IPS DF 4.7 (cell line): ENCODE measurements at regions not wholly inside any gene's neighbourhood (a gene's known extent, or its start where the extent isn't known, plus 50 kb on each side); places are given as distances from the start of the nearest gene placed in this dataset.
"Not testable (repeated sequence)": the region's sequence is repeated elsewhere in the genome, so short reads cannot be mapped to it uniquely, and the experiment has no call there.

Experiments used
- DNase-seq: peaks from one replicate; pipeline ENCODE4 v3.0.0-alpha.2; 2013; ENCODE audit warnings: low spot score; ENCODE audit errors: extremely low read depth

DNA sequence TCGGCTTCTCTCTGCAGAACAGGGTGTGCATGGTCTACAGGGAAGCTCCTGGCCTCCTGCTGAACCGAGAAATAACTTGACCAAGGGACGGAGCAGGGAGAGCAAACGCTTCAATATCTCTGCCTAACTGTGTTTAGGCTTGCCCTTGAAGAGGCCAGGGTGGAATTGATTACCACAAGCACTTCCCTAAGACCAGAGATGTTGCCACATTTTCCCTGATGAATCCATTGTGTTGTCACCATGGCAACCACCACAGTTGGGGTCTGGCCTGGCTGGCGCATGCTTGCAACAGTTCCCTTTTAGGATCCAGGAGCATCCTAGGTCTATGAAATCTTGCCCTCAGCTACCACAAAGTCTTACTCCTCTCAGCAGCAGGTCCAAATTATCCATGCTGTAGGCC lies 213.5 kb upstream of the SULF2 start:
- DNase-seq: no peak

DNA sequence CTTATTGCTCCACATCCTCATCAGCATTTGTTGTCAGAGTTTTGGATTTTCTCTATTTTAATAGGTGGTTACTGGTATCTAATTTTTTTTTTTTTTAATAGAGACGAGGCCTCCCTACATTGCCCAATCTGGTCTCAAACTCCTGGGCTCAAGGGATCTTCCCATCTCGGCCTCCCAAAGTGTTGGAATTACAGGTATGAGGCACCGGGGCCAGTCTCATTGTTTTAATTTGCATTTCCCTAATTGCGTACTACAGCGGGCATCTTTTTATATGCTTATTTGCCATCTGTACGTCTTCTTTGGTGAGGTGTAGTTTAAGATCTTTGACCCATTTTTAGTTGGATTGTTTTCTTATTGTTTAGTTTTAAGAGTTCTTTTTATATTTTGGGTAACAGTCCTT lies 210.4 kb upstream of the SULF2 start:
- DNase-seq: no peak

DNA sequence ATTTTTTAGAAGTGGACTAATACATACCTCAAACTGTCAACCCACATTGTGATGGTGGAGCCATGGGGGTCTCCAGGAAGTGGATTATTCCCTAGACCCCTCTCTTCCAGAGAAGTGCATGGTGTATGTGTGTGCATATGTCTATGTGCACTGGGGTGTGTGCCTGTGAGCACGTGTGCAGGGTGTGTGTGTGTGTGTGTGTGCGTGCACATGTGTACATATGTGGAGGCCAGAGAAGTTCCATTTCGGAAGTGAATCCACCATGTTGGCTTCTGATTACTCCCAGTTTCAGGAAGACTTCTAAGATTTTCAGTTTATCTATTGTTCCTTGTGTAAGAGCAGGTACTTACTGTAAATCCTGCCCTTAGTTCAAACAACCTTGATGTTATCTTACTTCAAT lies 208.5 kb upstream of the SULF2 start:
- no peak for DNase-seq

DNA sequence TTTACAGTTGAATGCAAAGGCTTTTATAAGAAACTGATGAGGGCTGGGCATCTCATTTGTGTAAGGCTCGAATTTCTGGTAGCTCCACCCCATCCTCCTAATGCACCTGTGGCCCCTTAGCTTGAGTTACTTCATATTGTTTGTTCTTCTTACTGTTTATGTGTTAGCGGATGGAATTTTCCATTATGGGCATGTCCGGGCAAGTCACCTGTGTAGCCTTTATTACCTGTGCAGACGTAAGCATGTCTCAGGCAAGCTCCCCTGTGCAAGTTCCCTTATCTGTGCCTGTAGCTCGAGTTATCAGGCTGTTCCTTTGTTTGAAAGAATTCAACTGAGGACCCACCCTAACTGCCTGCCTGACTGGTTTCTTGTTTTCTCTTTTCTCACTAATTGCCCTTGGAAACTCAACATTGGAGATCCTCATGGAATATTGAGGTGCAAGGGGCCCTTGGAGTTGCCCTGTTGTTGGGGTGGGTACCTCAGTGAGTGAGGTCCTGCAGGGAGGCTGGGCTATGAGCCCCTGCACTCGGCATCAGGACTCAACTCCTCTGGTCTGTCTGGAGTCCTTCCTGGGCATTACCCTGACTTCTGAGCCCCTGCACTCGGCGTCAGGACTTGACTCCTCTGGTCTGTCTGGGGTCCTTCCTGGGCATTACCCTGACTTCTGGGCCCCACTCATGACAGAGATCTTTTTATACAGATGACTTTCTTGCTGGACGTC lies 207.9 kb upstream of the SULF2 start:
- no peak for DNase-seq

DNA sequence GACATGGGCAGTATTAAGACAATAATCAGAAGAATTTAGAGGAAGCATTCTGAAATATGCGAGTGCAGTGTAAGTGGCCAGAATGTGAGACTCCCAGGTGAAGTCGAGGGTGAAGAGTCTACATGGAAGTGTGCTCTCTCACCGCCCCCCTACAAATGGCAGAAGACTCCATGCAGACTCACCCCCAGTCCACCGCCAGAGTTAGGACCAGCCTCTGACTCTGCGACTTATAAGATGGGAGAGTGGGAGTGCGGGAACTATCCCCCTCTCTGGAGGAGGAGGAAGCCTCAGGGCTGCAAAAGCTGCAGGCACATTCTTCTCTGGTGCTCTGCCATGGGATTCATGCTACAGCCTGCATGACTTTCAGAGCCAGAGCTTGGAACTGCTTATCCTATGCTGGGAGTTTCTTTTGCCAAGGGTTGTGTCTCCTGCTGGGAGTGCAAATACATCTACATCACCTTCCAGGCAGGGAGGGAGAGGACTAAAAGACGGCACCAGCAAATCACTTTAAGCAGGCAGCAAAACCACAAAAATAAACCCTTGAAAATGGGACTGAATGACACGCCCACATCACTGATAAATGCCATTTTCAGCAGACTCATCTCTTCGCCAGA lies 206.7 kb upstream of the SULF2 start:
- DNase-seq: no peak

DNA sequence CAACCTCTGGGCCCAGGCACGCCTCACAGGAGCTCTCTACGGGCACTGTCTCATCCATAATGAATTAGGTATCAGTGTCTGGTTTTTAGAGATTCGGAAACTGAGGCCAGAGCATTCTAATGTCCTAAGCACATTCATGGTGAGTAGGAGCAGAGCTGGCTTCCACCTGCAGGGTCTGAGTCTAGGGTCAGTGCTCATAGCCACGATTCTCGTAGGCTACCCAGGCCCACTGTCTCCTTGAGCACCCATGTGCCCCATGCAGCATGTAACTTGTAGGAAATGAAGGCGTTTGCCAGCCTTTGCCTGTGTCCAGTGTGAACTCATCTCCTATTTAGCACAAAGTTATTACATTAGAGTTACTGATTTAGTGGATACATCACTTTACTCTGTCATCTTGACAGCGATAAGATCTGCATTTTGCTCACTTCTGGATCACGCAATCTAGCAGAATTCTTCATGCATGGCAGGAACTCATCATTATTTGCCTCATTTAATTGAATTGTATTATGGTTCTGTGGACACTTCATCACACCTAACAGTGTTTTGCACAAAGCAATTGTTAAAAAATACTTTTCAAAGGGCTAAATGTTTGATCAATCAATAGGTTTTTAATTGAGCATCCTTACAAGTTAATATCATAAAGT lies 205.3 kb upstream of the SULF2 start:
- DNase-seq: no peak

DNA sequence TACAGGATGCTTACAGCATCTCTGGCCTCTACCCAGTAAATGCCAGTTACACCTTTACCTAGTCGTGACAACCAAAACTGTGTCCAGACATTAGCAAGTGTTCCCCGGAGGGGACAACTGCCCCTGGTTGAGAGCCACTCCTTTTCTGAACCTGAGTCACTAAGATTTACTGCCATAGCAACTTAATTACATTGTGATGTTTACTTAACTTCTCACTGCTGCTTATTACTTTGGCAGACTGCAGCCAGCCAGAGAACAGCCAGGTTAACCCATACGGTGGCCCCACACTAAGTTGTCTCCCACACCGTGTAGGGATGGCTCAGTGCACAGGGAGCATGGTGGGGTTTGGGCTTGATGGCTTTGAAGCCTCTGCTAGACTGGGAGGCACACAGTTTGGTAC lies 204.7 kb upstream of the SULF2 start:
- DNase-seq: no peak

DNA sequence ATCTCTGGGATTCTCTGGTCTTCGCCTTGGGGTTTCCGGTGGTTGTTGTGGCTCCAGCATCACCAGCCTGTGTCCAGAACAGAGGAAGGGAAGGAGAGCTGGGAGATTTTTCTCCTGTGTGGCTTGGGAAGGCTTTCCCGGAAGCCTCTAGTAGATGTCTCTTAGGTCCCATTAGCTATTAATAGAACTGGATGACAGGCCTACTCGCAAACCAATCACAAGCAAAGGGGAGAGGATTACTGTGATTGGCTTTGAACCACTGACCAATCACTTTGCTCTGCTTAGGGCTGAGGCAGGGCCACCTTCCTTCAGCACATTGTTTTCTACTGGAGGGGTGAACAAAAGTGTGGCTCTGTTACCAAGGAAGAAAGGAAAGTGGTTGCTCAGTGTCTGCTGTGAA lies 203.4 kb upstream of the SULF2 start:
- DNase-seq: no peak

DNA sequence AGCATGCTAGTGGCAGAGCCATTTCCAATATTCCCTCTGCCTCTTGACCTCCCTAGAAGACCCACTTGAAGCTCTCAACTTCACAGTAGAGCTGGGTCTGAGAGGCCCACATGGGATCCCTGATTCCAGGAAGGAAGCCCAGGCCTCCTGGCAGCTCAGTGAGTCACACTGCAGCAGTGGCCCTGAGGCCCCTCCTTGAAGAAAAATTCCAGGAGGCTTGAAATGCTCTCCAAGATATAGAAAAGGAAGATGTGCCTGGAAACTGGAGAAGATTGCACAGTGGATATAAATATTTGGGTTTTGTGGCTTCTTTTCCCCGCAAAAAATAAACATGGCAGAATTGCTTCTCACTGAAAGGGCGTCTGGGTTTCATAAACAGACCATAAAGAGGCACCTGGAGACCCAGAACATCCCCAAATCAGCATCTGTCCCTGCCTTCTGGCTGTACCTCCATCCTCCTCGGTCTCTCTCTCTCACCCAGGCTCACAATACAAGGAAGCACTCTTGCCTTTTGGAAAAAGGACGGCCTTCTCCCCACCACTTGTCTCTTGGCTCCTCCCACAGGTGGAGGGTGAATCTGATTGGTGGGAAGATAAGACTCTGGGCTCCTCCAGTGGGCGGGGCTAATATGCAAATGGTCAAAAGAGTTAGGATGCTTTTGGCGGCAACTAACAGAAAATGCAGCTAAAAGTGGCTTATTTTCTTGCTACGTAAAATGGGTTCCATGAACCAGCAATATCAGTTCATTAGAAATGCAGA lies 200.0 kb upstream of the SULF2 start:
- no peak for DNase-seq

DNA sequence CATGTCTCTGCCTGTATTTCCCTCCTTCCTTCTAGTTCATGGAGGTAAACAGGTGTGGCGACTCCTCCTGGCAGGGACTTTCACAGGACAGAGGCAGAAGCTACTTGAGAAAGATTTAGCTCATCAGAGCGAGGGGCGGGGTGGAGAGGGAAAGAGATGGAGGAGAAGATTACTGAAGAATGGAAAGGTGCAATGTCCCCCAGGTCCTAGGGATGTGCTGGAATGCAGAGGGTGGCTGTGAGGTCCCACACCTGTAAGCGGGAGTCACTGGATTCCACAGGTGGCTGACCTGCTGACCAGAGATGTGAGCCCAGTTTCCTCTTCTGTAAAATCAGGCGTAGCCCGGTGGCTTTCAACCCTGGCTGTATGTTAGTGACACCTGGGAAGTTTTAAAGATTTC lies 199.2 kb upstream of the SULF2 start:
- no peak for DNase-seq

DNA sequence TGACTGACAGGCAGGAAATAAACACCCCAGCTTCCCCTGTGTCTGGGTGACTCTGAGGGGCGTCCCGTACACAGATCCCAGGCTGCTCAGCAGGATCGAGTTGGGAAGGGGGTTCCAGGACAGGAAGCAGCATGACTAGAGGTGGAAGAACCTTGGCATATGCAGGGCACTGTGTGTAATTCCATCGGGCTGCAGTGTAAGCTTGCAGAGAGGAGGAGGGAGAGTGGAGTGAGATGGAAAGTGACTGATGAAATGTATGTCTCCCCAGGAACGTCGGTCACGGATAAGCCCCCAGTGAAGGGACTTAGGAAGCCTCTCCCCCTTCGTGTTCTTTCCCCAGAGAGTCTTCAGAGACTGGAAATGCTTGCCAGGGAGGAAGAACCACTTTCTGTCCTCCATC lies 198.4 kb upstream of the SULF2 start:
- DNase-seq: not testable (repeated sequence)

DNA sequence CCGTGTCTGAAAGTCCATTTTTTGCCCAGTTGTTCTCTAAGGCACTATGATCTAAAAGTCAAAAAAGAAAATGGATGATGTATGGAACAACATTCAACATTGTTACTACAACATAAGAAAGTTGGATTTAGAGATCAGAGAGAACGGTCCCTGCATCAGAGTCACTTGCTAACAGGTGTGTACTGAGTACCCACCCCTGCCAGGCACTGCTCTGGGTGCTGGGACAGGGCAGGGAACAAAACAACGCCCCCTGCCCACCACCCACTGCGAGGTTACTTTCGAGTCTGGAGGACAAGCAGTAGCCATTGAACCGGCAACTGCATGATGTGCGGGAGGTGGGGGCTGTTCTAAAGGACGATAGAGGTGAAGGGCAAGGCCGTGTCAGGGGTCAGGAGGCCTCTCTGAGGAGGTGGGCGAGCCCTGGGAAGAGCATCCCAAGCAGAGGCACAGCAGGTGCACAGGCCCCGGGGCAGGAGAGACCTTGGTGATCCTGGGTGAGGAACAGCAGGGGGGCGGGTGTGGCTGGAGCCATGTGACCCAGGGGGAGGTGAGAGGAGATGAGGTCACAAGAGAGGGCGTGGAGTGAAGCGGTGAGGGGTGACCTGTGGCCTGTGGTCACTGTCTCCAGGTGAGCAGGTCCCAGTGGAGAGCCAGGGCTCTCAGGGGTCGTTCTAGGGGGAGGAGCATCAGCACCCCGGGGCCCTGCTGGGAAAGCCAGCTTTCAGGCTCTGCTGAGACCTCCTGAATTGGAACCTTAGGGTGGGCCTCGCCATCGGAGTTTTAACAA lies 197.5 kb upstream of the SULF2 start:
- DNase-seq: no peak

DNA sequence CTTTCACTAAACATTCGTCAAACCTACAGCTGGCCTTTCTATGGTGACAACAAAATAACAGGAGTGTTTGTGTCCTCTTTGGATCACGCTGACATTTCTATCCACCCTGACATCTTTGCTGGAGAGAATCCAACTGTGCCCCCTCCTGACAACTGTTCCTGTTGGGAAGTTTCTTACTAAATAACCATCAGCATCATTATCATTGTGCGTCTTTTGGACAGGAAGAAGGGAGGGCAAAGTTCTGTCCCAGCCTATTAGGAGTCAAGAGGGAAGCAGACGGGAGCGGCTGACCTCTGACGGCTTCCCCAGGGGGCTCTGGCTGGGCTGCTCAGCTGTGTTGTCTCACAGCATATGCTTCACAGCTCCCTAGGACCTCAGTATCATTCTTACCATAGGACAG lies 195.9 kb upstream of the SULF2 start:
- DNase-seq: no peak

DNA sequence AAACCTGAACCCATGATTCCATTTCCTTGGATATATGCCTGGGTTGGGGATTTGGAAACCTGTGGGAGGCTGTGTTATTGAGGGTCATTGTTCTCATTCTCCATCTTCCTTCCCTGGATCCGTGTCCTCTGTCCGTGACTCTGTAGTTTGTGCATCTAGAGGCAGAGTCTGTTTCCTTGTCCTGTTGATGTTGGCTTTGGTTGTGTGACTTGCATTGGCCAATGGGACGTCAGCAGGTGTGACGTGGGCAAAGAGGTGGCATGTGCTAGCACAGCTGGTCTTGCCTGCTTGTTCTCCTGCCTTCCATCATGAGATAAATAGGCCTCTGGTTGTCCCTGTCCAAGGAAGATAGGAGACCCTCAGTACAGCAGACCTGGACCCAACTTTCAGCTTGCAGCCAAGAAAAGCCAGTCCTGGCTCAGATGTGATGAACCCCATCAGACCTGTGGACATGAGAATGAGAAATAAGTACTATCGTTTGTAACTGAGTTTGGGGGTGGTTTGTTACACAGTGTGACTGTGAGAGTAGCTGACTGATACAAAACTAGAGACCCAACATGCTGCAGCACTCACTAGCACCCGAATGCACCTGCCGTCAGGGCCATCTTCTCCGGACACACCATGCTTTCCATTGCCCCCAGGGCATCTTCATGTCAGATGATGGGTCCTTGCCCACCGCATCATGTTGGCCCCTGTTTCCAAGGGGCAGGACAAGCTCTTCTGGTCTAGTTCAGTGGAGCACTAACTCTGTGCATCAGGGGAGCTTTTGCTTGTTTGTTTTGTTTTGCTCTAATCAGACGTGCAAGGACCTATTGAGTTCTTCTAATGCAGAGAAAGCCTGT lies 195.3 kb upstream of the SULF2 start:
- DNase-seq: no peak

DNA sequence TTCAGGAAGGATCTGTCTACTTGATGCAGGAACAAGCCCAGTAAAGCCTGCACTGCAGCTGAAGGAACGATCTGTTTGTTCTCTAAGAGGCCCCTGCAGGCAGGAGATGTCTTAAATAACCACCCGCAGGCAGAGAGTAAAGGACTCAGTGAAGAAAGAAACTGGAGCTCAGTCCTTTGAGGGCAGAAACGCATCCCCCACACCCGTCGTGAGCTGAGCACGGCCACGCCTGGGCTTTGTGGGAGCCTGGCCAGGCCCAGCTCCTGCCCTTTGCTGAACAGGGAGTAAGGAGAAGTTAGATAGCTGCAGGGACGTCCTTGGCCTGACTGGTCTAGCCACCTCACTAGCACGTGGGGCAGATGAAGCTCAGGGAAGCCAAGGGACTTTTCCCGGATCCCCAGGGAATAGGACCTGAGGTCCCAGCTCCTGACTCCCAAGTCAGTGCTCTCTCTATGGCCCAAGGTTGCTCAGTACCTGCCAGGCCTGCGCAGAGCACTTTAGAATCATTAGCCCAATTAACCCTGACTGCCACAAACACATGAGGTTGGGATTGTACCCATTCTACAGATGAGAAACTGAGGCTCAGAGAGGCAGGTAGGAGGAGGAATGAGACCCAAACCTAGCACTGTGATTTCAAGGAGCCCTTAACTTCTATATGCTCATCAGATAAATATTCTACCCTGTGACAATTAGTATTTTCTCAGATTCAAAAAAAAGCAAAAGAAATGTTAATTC lies 194.2 kb upstream of the SULF2 start:
- not testable (repeated sequence) for DNase-seq

DNA sequence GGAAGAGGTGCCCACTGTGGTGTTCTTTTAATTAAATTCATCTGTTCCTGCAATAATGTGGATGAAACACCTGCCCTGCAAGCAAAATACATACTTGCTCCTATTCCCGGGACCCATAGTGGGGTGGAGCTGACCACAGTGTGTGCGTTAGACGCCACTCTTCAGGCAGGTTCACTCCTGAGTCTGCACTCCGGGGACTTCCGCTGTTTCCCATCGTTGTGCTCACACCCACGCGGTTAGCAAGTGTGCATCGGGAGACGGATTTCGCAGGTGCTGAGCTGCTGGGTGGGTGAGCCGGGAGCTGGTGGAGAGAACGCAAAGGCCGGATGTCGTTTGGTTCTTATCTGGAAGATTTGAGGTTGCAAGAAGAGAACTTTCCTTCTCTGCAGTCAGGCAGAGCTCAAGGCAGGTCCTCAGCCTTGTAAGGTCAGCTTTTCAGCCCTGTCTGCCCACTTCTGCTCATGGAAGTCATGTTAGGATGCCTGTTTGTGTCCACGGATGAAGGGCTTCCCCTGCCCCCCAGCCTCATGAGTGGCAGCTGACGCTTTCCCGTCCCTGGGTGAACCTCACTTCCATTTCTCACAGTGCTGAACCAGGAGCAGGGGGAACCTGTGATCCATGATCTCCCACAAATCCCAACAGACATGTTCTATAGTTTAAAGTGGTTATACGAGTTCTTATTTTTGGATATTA lies 193.3 kb upstream of the SULF2 start:
- not testable (repeated sequence) for DNase-seq

DNA sequence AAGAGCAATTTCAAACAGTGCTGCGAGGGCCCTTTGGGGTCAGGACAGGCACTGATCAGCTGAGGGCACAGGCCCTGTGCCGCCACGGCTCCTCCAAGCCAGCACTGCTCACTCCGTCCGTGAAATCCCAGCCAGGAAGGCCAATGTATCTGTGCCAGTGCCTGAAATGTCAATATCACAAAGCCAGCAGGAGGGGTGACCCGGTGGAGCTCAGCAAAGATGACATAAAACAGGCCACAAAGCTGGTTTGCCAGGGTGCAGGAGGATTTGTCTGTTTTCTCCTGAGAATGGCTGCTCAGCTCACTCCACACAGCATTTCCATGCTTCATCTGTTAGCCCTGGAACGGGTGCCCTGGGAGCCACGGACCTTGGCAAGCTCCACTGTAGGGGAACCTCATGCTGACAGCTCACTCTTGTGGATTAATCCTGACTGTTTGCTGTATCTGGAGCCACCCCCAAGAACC lies 192.5 kb upstream of the SULF2 start:
- DNase-seq: not testable (repeated sequence)

DNA sequence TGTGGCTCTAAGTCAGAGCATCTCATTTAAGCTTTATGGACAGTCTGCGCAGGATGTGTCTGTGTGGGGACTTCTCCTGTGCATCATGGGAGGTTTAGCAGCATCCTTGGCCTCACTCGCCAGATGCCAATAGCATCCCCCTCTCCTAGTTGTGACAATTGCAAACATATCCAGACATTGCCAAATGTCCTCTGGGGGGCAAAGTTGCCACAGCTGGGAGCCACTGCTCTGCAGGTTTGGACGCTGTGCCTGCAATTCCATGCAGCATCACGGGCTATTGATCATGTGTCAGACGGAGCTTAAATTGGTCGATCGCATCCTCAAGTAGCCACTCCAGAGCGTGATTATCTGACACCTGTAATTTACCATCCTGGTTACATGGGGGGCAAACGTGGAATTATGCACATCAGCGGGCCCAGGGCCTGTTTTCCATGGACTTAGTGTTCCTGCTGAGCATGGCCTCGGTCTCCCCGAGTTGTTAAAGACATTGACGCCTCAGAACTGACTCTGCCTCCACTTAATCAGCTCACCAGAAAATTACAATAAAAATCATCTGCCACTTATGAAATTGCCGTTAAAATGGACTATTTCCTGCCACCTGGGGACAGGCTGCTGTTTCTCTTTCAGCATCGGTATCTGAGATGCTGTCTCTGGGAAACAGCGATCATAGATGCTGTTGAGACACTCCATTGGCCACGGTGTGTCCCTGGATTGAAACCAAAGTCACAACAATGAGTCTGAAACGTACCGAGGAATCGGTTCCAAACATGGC lies 191.9 kb upstream of the SULF2 start:
- DNase-seq: not testable (repeated sequence)
